ENCODE measurements at regions not wholly inside any gene's neighbourhood (a gene's known extent, or its start where the extent isn't known, plus 50 kb on each side); places are given as distances from the start of the nearest gene placed in this dataset.

DNA sequence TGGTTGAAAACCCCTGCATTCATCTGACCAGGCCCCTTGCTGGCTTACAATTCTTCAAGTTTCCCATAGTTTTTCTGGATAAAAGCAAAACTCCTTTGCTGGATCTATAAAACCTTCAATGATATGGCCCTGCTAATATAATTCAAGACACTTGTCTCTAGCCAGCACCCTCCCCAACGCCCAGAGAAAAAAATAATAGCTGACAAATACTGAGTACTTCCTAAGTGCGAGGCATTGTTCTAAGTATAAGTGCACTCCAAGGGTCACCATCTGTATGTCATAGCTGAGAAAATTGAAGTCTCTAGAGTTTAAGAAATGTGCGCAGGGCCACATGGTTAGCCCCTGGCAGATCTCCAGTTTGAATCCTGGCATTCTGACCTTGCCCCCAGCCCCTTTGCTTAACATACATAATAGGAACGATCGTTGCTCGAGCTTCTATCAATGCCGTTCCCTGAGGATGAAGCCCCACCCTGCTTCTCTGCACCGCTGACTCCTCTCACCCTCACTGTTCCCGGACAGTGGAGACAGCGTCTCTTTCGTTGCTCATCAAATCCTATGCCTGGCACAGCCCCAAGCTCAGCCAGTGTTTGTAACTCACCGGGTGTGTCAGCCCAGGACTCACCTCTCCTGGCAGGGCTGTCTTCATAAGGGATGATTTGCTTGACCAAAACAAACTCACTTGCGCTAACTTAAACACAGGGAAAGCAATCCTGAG is 377.1 kb upstream of the PROK2 start:
- TF ChIP-seq POLR2AphosphoS5 (IDR thresholded peaks at IDR 0.05; ENCODE audit: low read depth, low read length) (no peak), POLR2A (IDR thresholded peaks at IDR 0.05; ENCODE audit: low read depth, low read length) (no peak), TAF1 (IDR thresholded peaks at IDR 0.05; ENCODE audit: borderline replicate concordance, low read depth, low read length) (no peak)
